ENCODE measurements at regions not wholly inside any gene's neighbourhood (a gene's known extent, or its start where the extent isn't known, plus 50 kb on each side); places are given as distances from the start of the nearest gene placed in this dataset.
"Not testable (repeated sequence)": the region's sequence is repeated elsewhere in the genome, so short reads cannot be mapped to it uniquely, and the experiment has no call there.

DNA sequence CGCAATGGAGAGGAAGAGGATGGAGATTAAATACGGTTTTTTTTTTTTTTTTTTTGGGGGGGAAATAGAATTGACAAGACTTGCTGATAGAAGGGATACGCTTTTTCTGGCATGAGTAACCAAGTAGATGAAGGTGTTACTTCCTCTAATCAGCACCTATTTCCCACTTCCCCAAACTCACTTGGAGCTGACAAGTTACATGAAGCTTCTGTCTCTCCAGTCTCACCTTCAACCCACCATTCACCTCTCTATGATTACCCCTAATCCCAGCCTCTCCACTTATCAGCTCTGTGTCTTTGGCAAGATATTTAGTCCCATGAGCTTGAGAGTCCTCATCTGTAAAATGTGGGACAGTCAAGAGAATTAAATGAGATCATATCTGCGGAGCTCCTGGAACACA, 185.9 kb upstream of the HS3ST3A1 start:
- DNase-seq (ENCODE audit: low spot score) = no peak

DNA sequence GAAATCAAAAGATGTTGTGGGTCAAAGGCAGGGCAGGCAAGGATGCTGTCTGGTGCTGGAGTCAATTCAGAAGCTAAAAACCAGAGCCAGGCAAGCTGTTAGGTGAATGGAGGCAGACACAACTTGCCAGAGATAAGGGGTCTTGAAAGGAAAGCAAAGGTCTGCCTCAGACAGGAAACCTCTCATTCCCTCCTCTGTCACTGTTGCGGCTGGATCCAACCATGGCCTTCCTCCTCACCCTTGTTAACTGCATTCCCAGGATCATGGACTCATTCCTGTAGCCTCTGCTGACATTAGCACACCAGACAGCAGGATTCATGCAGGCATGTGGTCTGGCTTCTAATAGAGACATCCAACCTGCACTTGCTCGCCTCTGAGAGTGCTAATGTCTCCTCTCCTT, 186.7 kb upstream of the HS3ST3A1 start:
- no peak for DNase-seq (ENCODE audit: low spot score)

DNA sequence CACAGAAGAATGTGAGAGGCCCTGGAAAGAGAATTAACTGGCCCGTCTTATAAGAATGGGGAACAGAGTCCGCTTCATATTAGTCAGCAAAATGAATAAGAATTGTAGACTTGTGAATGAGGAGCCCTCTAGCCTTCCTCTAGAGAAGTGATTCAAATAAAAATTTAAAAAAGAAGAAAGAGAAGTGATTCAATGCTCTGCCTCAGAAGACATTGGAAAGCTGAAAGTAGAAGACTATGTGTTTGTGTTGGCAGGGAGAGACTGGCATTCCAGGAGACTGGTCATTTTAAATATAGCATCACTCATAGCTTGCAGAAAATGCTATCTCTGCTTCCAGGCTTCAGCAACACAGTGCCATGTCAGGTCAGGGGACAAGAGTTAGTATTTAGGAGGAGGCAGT, 190.6 kb upstream of the HS3ST3A1 start:
- no peak for DNase-seq (ENCODE audit: low spot score)

- DNase-seq (ENCODE audit: low spot score) = no peak
Measured at GRCh38 chr17:13793951-13794350, 192.2 kb upstream of the HS3ST3A1 start.

DNA sequence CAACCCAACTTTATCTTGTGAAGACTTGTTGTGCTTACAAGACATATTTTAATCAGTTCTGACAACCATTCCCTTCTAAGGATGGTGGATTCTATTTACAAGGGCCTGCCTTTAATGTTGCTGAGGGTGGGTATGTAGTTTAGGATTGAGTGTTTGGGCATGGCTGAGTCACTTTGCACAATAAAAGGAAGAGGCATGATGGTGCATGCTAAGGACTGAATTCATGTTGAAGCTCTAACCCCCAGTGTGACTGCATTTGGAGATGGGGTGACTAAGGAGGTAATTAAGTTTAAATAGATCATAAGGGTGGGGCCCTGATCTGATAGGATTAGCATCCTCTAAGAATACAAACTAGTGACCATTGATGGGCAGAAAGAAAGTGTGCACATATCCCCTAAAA, 196.1 kb upstream of the HS3ST3A1 start:
- no peak for DNase-seq (ENCODE audit: low spot score)

- DNase-seq (ENCODE audit: low spot score) = no peak
Measured at GRCh38 chr17:13806092-13806491, 204.4 kb upstream of the HS3ST3A1 start.

GRCh38 chr17:13807103-13807502, 205.4 kb upstream of the HS3ST3A1 start:
- DNase-seq (ENCODE audit: low spot score) = no peak

- DNase-seq (ENCODE audit: low spot score) = no peak
Measured at GRCh38 chr17:13812350-13812749, 210.6 kb upstream of the HS3ST3A1 start.

- no peak for DNase-seq (ENCODE audit: low spot score)
Measured at GRCh38 chr17:13813347-13814240, 211.9 kb upstream of the HS3ST3A1 start.

GRCh38 chr17:13822700-13823099, 221.0 kb upstream of the HS3ST3A1 start:
- DNase-seq (ENCODE audit: low spot score) = no peak

DNA sequence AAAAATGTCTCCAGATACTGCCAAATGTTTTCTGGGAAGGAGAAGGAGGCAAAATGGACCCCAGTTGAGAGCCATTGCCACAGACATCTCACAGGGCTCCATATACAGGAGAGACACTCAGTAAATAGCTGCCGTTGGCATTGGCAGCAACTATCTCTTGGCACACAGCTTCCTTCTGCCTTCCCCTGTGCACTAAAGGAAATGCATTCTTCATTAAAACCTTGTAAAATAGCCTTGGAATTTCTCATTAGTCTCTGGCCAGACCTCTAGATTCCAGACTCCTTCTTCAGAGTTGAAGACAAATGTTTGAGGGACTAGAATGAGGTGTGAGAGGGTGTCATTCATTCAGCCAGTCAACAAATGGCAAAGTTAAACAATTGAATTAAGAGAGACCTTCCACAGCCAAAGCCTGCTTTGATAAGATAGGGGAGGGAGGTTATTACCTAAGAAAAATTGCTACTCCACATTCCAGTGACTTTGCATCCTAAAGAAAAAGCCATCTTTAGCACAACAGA, 223.9 kb upstream of the HS3ST3A1 start:
- no peak for DNase-seq (ENCODE audit: low spot score)

DNA sequence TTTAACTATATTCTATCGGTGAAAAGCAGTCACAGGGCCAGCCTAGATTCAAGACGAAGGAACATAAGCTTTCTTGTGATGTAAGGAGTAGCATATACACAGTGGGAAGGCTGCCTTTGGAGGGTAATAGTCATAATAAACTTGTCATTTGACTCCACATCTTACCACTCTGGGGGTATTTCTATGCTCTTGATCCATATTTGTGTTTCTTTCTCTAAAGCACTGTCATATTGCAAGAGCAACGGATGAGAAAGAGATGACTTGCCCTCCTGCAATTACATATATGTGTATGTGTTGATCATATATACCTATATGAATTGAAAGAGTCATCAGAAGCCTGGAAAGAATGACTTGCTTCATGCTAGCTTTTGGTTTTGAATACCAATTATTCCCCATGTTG, 225.4 kb upstream of the HS3ST3A1 start:
- DNase-seq (ENCODE audit: low spot score) = no peak

DNA sequence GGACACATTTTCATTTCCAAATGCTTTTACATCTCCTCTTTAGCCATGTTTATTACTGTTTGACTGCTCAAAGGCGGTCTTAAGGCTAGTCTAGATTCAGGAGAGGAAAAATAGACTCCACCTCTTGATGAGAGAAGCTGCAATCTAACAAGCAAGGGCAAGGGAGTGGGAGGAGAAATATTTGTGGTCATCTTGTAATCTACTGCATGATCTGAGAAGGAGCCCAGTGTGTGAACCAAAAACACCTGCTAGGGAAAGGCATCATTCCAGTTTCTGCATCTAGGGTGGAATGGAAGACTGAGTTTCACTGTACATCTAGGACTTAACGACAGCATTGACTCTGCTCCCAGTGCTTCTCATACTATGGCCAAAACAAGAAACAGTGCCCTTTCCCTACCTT, 232.2 kb upstream of the HS3ST3A1 start:
- no peak for DNase-seq (ENCODE audit: low spot score)

GRCh38 chr17:13835151-13835550, 233.4 kb upstream of the HS3ST3A1 start:
- no peak for DNase-seq (ENCODE audit: low spot score)

- no peak for DNase-seq (ENCODE audit: low spot score)
Measured at GRCh38 chr17:13837417-13837816, 231.9 kb upstream of the COX10 start.

GRCh38 chr17:13840254-13840653, 229.1 kb upstream of the COX10 start:
- DNase-seq (ENCODE audit: low spot score) = no peak

DNA sequence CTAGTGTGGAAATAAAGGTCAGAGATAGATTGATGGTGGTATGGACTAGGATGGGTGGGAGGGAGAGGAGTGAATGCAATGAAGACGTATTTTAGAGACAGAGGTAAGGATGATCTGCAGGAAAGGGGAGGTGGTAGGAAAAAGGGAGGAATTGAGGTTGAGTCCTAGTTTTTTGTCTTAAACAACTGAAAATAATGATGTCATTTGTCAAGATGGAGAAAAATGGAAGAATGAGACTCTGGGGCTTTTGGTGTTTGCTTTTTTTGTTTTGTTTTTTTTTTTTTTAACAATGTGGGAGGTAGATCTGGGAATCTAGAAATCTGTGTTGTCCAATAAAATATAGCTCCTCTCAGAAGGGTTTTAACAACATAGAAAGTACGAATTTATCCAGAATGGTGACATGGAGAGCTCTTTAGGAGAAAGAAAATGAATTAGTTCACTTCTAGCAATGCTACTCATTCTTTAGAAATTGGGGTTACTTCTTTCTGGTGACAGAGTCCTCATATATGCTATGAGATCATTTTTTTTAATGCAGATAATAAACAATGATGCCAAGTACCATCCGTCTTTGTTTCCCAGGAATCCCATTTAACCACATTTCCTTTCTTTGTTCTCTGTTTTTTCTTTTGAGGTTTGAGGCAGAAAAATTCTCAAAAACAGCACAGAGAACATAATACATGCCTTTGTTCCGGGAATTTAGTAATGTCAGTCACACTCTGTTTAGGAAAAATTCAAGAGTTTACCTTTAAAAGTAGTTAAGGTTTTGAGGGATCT, 225.3 kb upstream of the COX10 start:
- DNase-seq (ENCODE audit: low spot score) = no peak

DNA sequence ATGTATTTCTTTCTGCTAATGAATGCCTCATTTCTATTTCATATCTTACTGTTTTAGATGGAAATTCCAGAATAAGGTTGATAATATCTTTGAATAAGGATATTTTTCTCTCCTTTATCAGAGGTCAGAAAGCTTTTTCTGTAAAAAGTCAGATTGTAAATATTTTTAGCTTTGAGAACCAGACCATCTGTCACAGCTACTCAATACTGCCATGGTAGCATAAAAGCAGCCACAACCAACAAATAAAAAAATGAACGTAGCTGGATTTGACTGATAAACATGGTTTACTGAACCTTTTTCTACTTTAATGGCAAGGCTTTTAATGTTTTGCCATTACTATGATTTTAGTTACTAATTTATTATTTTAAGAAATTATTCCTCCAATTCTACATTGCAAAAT, 217.4 kb upstream of the COX10 start:
- no peak for DNase-seq (ENCODE audit: low spot score)

- DNase-seq (ENCODE audit: low spot score) = not testable (repeated sequence)
Measured at GRCh38 chr17:13855730-13856129, 213.6 kb upstream of the COX10 start.

- no peak for DNase-seq (ENCODE audit: low spot score)
Measured at GRCh38 chr17:13862346-13862745, 207.0 kb upstream of the COX10 start.

DNA sequence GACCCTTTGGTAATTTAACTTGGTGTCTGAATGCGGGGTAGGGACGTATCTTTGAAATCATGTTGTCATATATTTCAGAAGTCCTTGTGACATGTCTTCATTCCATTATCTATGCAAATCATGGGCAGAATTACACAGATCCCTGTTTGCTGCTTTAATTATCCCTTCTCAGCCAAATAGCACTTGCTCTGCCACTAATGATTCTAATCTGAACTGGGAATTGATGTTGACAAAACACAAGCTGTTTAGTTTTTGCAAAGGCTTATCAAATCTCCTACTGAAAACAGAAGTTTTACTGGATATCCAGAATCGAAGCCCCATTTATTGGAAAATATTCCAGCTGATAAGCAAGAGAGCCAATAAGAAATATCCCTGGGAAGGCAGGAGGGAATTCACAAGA, 205.9 kb upstream of the COX10 start:
- DNase-seq (ENCODE audit: low spot score) = no peak

GRCh38 chr17:13864521-13864920, 204.8 kb upstream of the COX10 start:
- DNase-seq (ENCODE audit: low spot score) = no peak

GRCh38 chr17:13865650-13866049, 203.7 kb upstream of the COX10 start:
- no peak for DNase-seq (ENCODE audit: low spot score)
